ENCODE measurements at regions not wholly inside any gene's neighbourhood (a gene's known extent, or its start where the extent isn't known, plus 50 kb on each side); places are given as distances from the start of the nearest gene placed in this dataset.

DNA sequence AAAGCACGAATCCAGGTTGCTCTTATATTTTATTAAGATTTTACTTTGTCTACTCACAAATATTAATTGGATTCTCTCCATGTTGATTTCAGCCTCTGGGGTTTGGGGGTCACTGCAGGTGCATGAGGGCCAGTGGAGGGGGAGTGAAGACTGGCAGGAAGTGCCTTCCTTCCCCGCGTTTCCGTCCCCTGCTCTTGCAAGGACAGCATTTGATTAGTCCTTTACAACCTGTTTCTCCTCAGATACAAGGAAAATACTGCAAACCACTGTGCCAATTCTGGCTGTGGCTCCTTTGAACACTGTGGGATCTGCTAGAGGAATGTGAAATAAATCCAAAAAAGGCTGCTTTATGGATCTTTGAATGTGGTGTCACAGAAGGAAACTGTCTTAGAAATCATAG, 291.8 kb downstream of the ETNK1 start:
- 20% methylated on average over 4 of the region's 4 CpGs for WGBS (ENCODE audit: insufficient coverage, insufficient replicate concordance, low lambda C conversion rate, missing lambda C conversion rate)
- intact Hi-C loops (cut with micrococcal nuclease; ENCODE audit: unreplicated experiment): no loop called here
- RAD21 ChIA-PET (ENCODE audit: unreplicated experiment): no interaction called here

More for the DNA sequence above, 291.8 kb downstream of the ETNK1 start:
- ChIA-PET CTCF (no interaction called here), POLR2A (no interaction called here), SMC1A (ENCODE audit: uncharacterized antibody, unreplicated experiment) (no interaction called here)
- Histone ChIP-seq H3K79me2 (ENCODE audit: control insufficient read depth, insufficient read depth, low read length) (no peaks in the 10 kb centered on the region), H3K27ac (ENCODE audit: control insufficient read depth, insufficient read depth) (no peak overlapping the region), H3K36me3 (ENCODE audit: control insufficient read depth in 2 of 2, insufficient read depth in 2 of 2, low read length in 1 of 2) (no peaks in the 10 kb centered on the region), H3K4me2 (ENCODE audit: control insufficient read depth, insufficient read depth) (no peak overlapping the region), H3K4me1 (ENCODE audit: control insufficient read depth, insufficient read depth, low read length) (no peaks in the 10 kb centered on the region), H3K9me3 (replicated peaks; ENCODE audit: control insufficient read depth, insufficient read depth, low read length) (no peaks in the 10 kb centered on the region), H3K9ac (ENCODE audit: control insufficient read depth, insufficient read depth, low read length) (no peak overlapping the region), H4K20me1 (ENCODE audit: control insufficient read depth, insufficient read depth) (no peaks in the 10 kb centered on the region), H3K4me3 (no peak overlapping the region), H3K27me3 (replicated peaks in 1 of 2; ENCODE audit: control insufficient read depth in 2 of 2, insufficient read depth in 2 of 2, low read length in 1 of 2) (no peaks in the 10 kb centered on the region), H2AFZ (ENCODE audit: control insufficient read depth, low read depth, low read length) (no peak overlapping the region)
- no peak for FAIRE-seq
- no TSS peak for BruUV-seq (replicated peaks)
- no peak for ATAC-seq
- no peak for DNase-seq (ENCODE audit: low read depth, low spot score)
- in situ Hi-C loops (cut with MboI): no loop called here
- no peak for TF ChIP-seq BMI1 (IDR thresholded peaks at IDR 0.05; ENCODE audit: borderline replicate concordance)
- TF ChIP-seq ZNF217 (IDR thresholded peaks at IDR 0.05): no peak
- no peak for TF ChIP-seq GABPA (IDR thresholded peaks at IDR 0.05; ENCODE audit: low read depth)
- no peak for TF ChIP-seq HSF1 (IDR thresholded peaks at IDR 0.05; ENCODE audit: low read depth, low read length)
- no peak for TF ChIP-seq ZZZ3 (IDR thresholded peaks at IDR 0.05; ENCODE audit: control insufficient read depth, insufficient read length, low read depth)
- TF ChIP-seq WRNIP1 (IDR thresholded peaks at IDR 0.05; ENCODE audit: borderline replicate concordance, low read depth, low read length): no peak
- TF ChIP-seq, protein P1, sequence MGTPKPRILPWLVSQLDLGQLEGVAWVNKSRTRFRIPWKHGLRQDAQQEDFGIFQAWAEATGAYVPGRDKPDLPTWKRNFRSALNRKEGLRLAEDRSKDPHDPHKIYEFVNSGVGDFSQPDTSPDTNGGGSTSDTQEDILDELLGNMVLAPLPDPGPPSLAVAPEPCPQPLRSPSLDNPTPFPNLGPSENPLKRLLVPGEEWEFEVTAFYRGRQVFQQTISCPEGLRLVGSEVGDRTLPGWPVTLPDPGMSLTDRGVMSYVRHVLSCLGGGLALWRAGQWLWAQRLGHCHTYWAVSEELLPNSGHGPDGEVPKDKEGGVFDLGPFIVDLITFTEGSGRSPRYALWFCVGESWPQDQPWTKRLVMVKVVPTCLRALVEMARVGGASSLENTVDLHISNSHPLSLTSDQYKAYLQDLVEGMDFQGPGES (IDR thresholded peaks at IDR 0.05): no peak
